ENCODE measurements at regions not wholly inside any gene's neighbourhood (a gene's known extent, or its start where the extent isn't known, plus 50 kb on each side); places are given as distances from the start of the nearest gene placed in this dataset.

DNA sequence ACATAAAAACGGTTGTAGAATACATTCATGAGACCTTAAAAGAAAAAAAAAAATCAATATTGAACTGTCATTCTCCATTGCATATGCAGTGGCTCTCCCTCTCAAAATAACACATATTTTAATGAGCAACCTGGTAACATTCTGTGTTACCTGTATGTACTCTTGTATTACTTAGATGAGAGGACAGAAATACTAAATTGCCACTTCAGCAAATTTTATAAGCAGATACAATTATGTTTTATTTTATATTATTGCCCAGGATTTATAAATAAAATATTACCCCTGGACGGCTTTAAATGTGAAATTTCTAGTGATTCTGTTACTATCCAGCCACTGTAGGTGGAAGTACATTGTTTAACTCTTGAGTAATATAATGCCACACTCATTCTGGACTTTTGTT lies 463.2 kb upstream of the ROBO1 start:
- DNase-seq (ENCODE audit: low read depth, low spot score) (no peak), ATAC-seq (no peak)
- no peak overlapping the region for H3K27ac ChIP-seq (ENCODE audit: low read length)
- H3K36me3 ChIP-seq (ENCODE audit: control insufficient read depth, insufficient read depth, low read length): no peaks in the 10 kb centered on the region
- in situ Hi-C loops (cut with HindIII; ENCODE audit: low pct_unique_long_range_greater_than_20kb, low sequenced_read_pairs): no loop called here
- no peak overlapping the region for H3K4me3 ChIP-seq (ENCODE audit: low read depth in 2 of 2, low read length in 2 of 2)
- H3K9me3 ChIP-seq (ENCODE audit: control insufficient read depth, insufficient read depth, low read depth, low read length): no peaks in the 10 kb centered on the region
- H3K4me1 ChIP-seq (ENCODE audit: control insufficient read depth, insufficient read depth, low read length): no peaks in the 10 kb centered on the region
- intact Hi-C loops (cut with micrococcal nuclease; ENCODE audit: unreplicated experiment): no loop called here
- TF ChIP-seq TCF7L2 (IDR thresholded peaks at IDR 0.05; ENCODE audit: low read depth, low read length): no peak
- no peak for TF ChIP-seq SIN3A (IDR thresholded peaks at IDR 0.05; ENCODE audit: borderline replicate concordance, insufficient read depth, low read depth, low read length)
- no peak for TF ChIP-seq CTCF (IDR thresholded peaks at IDR 0.05)
- no peak for TF ChIP-seq REST (IDR thresholded peaks at IDR 0.05; ENCODE audit: insufficient read depth in 1 of 2, low read depth in 2 of 2, low read length in 1 of 2)
- TF ChIP-seq POLR2AphosphoS5 (IDR thresholded peaks at IDR 0.05; ENCODE audit: low read depth, low read length): no peak
- ChIA-PET CTCF (no interaction called here), POLR2A (interaction anchor here (0.7 kb wide), 1 partner anchor 904 kb away, joined by 3 read pairs; no protein-coding TSS in a partner anchor)
- BruUV-seq (replicated peaks): no TSS peak
- no peaks in the 10 kb centered on the region for H3K27me3 ChIP-seq (ENCODE audit: control insufficient read depth, insufficient read depth, low read length)

DNA sequence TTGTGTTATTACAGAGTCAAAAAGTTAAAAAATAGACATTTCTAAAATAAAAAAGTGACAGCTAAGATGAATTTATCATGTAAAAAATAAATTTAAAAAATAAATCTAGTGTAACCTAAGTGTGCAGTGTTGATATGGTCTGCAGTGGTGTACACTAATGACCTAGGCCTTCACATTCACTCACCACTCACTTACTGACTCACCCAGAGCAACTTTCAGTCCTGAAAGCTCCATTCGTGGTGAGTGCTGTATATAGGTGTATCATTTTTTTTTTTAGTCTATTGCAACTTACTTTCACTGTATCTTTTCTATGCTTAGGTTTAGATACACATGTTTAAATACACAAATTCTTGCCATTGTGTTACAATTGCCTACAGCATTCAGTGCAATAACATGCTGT lies 459.4 kb upstream of the ROBO1 start:
- no peak for TF ChIP-seq POLR2AphosphoS5 (IDR thresholded peaks at IDR 0.05; ENCODE audit: low read depth, low read length)
- TF ChIP-seq TCF7L2 (IDR thresholded peaks at IDR 0.05; ENCODE audit: low read depth, low read length): no peak
- TF ChIP-seq REST (IDR thresholded peaks at IDR 0.05; ENCODE audit: insufficient read depth in 1 of 2, low read depth in 2 of 2, low read length in 1 of 2): no peak
- TF ChIP-seq SIN3A (IDR thresholded peaks at IDR 0.05; ENCODE audit: borderline replicate concordance, insufficient read depth, low read depth, low read length): no peak
- intact Hi-C loops (cut with micrococcal nuclease; ENCODE audit: unreplicated experiment): no loop called here
- Histone ChIP-seq H3K9me3 (ENCODE audit: control insufficient read depth, insufficient read depth, low read depth, low read length) (no peaks in the 10 kb centered on the region), H3K27ac (ENCODE audit: low read length) (no peak overlapping the region), H3K4me3 (ENCODE audit: low read depth in 2 of 2, low read length in 2 of 2) (no peak overlapping the region), H3K4me1 (ENCODE audit: control insufficient read depth, insufficient read depth, low read length) (no peaks in the 10 kb centered on the region), H3K27me3 (ENCODE audit: control insufficient read depth, insufficient read depth, low read length) (no peaks in the 10 kb centered on the region), H3K36me3 (ENCODE audit: control insufficient read depth, insufficient read depth, low read length) (no peaks in the 10 kb centered on the region)
- no peak for ATAC-seq
- CTCF ChIA-PET: no interaction called here
- DNase-seq (ENCODE audit: low read depth, low spot score): no peak
- BruUV-seq (replicated peaks): no TSS peak
- in situ Hi-C loops (cut with HindIII; ENCODE audit: low pct_unique_long_range_greater_than_20kb, low sequenced_read_pairs): no loop called here
- POLR2A ChIA-PET: no interaction called here

All from Panc1 (cell line).